GM23338 (cell line): ENCODE measurements at regions not wholly inside any gene's neighbourhood (a gene's known extent, or its start where the extent isn't known, plus 50 kb on each side); places are given as distances from the start of the nearest gene placed in this dataset.

ENCODE experiments used
- ATAC-seq: fragments of 200-7000 bp; cut with Tn5 transposase; 3 replicates; pipeline ENCODE4 v1.9.1; 2020
- DNase-seq: peaks from one replicate; pipeline ENCODE4 v3.0.0-alpha.2; 2015; ENCODE audit warnings: low spot score
- H2AFZ ChIP-seq: fragments of 200-600 bp; sonication (generic); 2 replicates; pipeline ENCODE4 v1.8.0; 2016; ENCODE audit warnings: antibody characterized with exemption, mild to moderate bottlenecking, moderate library complexity
- H3F3A ChIP-seq: fragments of 200-600 bp; sonication (generic); replicated peaks from 2 replicates; pipeline ENCODE4 v1.8.0; 2017; ENCODE audit warnings: antibody characterized with exemption, mixed run types, low read depth
- H3K27ac ChIP-seq: fragments of 200-600 bp; sonication (generic); 2 replicates; pipeline ENCODE4 v1.6.1; 2016; ENCODE audit warnings: low read depth
- H3K27me3 ChIP-seq: fragments of 200-600 bp; sonication (generic); 2 replicates; pipeline ENCODE4 v1.8.0; 2016; ENCODE audit warnings: mild to moderate bottlenecking, mixed run types, moderate library complexity; ENCODE audit not compliant: insufficient read depth
- H3K36me3 ChIP-seq: fragments of 200-600 bp; sonication (generic); 2 replicates; pipeline ENCODE4 v1.8.0; 2016; ENCODE audit warnings: mild to moderate bottlenecking; ENCODE audit not compliant: insufficient read depth
- H3K4me1 ChIP-seq: fragments of 200-600 bp; sonication (generic); 2 replicates; pipeline ENCODE4 v1.8.0; 2016; ENCODE audit warnings: mild to moderate bottlenecking, moderate library complexity; ENCODE audit not compliant: insufficient read depth
- H3K4me2 ChIP-seq: fragments of 200-600 bp; sonication (generic); 2 replicates; pipeline ENCODE4 v1.7.1; 2017; ENCODE audit warnings: mixed run types
- H3K4me3 ChIP-seq: fragments of 200-600 bp; sonication (generic); 2 replicates; pipeline ENCODE4 v1.6.1; 2016; ENCODE audit warnings: mixed run types
- H3K79me2 ChIP-seq: fragments of 200-600 bp; sonication (generic); replicated peaks from 2 replicates; pipeline ENCODE4 v1.8.0; 2017; ENCODE audit warnings: mild to moderate bottlenecking; ENCODE audit not compliant: insufficient read depth
- H3K9me2 ChIP-seq: fragments of 200-600 bp; sonication (generic); 2 replicates; pipeline ENCODE4 v1.8.0; 2017; ENCODE audit not compliant: insufficient read depth
- H4K20me1 ChIP-seq: fragments of 200-600 bp; sonication (generic); replicated peaks from 2 replicates; pipeline ENCODE4 v1.8.0; 2017; ENCODE audit warnings: mild to moderate bottlenecking; ENCODE audit not compliant: insufficient read depth
- H3K27ac Mint-ChIP-seq: 2 replicates; pipeline ENCODE4 v1.8.0; 2020; ENCODE audit warnings: inconsistent platforms, mild to moderate bottlenecking, moderate library complexity, mixed read lengths
- H3K27me3 Mint-ChIP-seq: 3 replicates; pipeline ENCODE4 v1.8.0; 2022; ENCODE audit warnings: low read depth, mild to moderate bottlenecking, moderate library complexity, mixed read lengths, inconsistent platforms; ENCODE audit not compliant: insufficient read depth, poor library complexity
- H3K36me3 Mint-ChIP-seq: 3 replicates; pipeline ENCODE4 v1.8.0; 2021; ENCODE audit warnings: low read depth, mild to moderate bottlenecking, inconsistent platforms, moderate library complexity, mixed read lengths
- H3K4me1 Mint-ChIP-seq: 3 replicates; pipeline ENCODE4 v1.8.0; 2020; ENCODE audit warnings: mild to moderate bottlenecking, inconsistent platforms, mixed read lengths
- H3K4me3 Mint-ChIP-seq: 3 replicates; pipeline ENCODE4 v1.8.0; 2021; ENCODE audit warnings: moderate library complexity, mild to moderate bottlenecking, inconsistent platforms, mixed read lengths
- H3K9me3 Mint-ChIP-seq: 3 replicates; pipeline ENCODE4 v1.8.0; 2020; ENCODE audit warnings: moderate library complexity, mild to moderate bottlenecking, inconsistent platforms, mixed read lengths
- CREB1 ChIP-seq: fragments of 250-450 bp; sonication (Bioruptor Pico); IDR thresholded peaks from 2 replicates; pipeline ENCODE4 v1.5.0; 2020; ENCODE audit warnings: low read depth, mild to moderate bottlenecking, moderate library complexity
- CTCF ChIP-seq, 2 experiments: fragments of 200-600 bp in 1 of 2; sonication (generic) in 1 of 2; conservative IDR thresholded peaks; 2 replicates each; pipeline versions ENCODE4 v1.5.1 to v1.6.1; 2016 to 2017; ENCODE audit warnings: antibody characterized with exemption in 2 of 2, low read depth in 2 of 2, mild to moderate bottlenecking in 2 of 2, moderate library complexity in 1 of 2
- EZH2 ChIP-seq: fragments of 200-600 bp; sonication (generic); IDR thresholded peaks from one replicate; pipeline ENCODE4 v1.8.0; 2017; ENCODE audit warnings: antibody characterized with exemption, mild to moderate bottlenecking, low read depth; ENCODE audit not compliant: unreplicated experiment
- EZH2phosphoT487 ChIP-seq: fragments of 200-600 bp; sonication (generic); IDR thresholded peaks from one replicate; pipeline ENCODE4 v1.8.1; 2018; ENCODE audit warnings: antibody characterized with exemption; ENCODE audit not compliant: unreplicated experiment
- POLR2AphosphoS5 ChIP-seq: IDR thresholded peaks from 2 replicates; pipeline ENCODE4 v1.6.1; 2016; ENCODE audit warnings: antibody characterized with exemption, low read depth
- ZNF114 ChIP-seq: fragments of 250-450 bp; sonication (Bioruptor Pico); IDR thresholded peaks from 2 replicates; pipeline ENCODE4 v1.5.0; 2020; ENCODE audit warnings: mild to moderate bottlenecking, moderate library complexity
- ZNF331 ChIP-seq: fragments of 250-450 bp; sonication (Bioruptor Pico); IDR thresholded peaks from 2 replicates; pipeline ENCODE4 v1.5.0; 2020; ENCODE audit warnings: low read depth, mild to moderate bottlenecking, moderate library complexity
- ZNF462 ChIP-seq: fragments of 250-450 bp; sonication (Bioruptor Pico); IDR thresholded peaks from 2 replicates; pipeline ENCODE4 v1.5.0; 2020; ENCODE audit warnings: mild to moderate bottlenecking, moderate library complexity
- TF ChIP-seq, protein P1 (sequence below): IDR thresholded peaks from 2 replicates; pipeline ENCODE4 v1.6.1; 2016; ENCODE audit warnings: antibody characterized with exemption

DNA sequence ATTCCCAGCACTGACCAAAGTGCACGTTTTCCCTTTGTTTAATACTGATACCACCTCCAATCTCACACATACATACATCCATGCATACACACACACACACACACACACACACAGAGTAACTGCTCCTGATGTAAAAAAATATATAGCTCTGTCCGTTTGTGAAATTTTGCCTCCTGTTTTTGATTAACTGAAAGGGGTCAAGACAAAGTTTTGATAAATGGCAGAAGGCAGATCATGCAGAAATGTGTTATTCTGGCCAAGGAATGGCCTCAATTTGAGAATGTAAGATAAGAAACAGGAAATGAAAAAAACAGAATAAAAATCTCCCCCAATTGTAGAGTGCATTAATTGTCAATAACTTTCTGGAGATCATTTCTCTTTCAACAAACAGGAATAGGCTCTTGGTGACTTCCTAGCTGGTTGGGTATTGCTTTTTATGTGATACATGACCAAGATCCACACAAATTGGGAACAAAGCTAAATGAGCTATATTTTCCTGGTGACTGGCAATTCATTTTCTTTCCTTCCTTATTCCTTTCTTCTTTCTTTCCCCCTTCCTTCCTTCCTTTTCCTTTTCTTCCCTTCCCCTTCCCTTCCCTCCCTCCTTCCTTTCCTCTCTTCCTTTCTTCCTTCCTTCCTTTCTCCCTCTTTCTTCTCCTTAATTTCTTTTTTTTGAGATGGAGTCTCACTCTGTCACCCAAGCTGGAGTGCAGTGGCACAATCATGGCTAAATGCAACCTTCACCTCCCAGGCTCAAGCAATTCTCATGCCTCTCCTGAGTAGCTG, 88.9 kb upstream of the PMAIP1 start:
- H3K27ac Mint-ChIP-seq, result no peak overlapping the region
- Histone ChIP-seq H3K79me2 (no peaks in the 10 kb centered on the region), H3K36me3 (no peaks in the 10 kb centered on the region), H3F3A (no peaks in the 10 kb centered on the region), H3K27ac (no peak overlapping the region), H3K4me3 (no peak overlapping the region), H3K4me2 (no peak overlapping the region), H2AFZ (no peak overlapping the region), H3K4me1 (no peaks in the 10 kb centered on the region), H3K27me3 (no peaks in the 10 kb centered on the region), H3K9me2 (no peaks in the 10 kb centered on the region), H4K20me1 (no peaks in the 10 kb centered on the region)
- no peak overlapping the region for H3K4me3 Mint-ChIP-seq
- TF ChIP-seq ZNF331 (CRISPR knock-in tag), result no peak
- no peak for TF ChIP-seq ZNF114 (CRISPR knock-in tag)
- TF ChIP-seq EZH2, result no peak
- TF ChIP-seq EZH2phosphoT487, result no peak
- TF ChIP-seq CREB1 (CRISPR knock-in tag), result no peak
- TF ChIP-seq, protein P1, sequence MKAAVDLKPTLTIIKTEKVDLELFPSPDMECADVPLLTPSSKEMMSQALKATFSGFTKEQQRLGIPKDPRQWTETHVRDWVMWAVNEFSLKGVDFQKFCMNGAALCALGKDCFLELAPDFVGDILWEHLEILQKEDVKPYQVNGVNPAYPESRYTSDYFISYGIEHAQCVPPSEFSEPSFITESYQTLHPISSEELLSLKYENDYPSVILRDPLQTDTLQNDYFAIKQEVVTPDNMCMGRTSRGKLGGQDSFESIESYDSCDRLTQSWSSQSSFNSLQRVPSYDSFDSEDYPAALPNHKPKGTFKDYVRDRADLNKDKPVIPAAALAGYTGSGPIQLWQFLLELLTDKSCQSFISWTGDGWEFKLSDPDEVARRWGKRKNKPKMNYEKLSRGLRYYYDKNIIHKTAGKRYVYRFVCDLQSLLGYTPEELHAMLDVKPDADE, result no peak
- ATAC-seq (no peak), DNase-seq (no peak)
- no peaks in the 10 kb centered on the region for H3K9me3 Mint-ChIP-seq
- no peaks in the 10 kb centered on the region for H3K36me3 Mint-ChIP-seq
- H3K4me1 Mint-ChIP-seq, result no peaks in the 10 kb centered on the region
- no peaks in the 10 kb centered on the region for H3K27me3 Mint-ChIP-seq

DNA sequence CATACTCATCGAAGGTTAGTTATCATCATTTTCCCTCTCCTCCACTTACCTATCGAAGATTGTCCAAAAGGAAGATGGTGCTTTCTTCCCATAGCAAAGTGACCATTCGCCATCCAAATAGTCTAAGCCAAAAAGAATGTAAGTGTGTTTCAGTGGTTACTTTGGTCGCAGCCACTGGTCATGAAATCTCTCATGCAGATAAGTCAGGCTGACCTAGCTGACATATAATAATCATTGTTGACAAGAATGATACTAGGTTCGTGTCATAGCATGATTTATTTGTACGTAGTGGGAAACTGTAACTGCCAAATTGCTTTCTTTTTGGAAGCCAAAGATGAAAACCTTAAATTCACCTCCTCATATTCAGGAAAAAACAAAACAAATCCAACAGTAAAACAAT, 89.6 kb upstream of the PMAIP1 start:
- DNase-seq, result no peak
- no peaks in the 10 kb centered on the region for H3K79me2 ChIP-seq
- no peaks in the 10 kb centered on the region for H3K27me3 Mint-ChIP-seq

More for the DNA sequence above, 89.6 kb upstream of the PMAIP1 start:
- Mint-ChIP-seq H3K36me3 (no peaks in the 10 kb centered on the region), H3K9me3 (no peaks in the 10 kb centered on the region), H3K4me1 (no peaks in the 10 kb centered on the region), H3K27ac (no peak overlapping the region), H3K4me3 (no peak overlapping the region)
- H3K36me3 ChIP-seq, result no peaks in the 10 kb centered on the region
- H3K4me3 ChIP-seq, result no peak overlapping the region
- TF ChIP-seq, protein P1, result no peak
- TF ChIP-seq CREB1 (CRISPR knock-in tag), result no peak
- no peak for TF ChIP-seq ZNF462
- TF ChIP-seq EZH2, result no peak
- TF ChIP-seq POLR2AphosphoS5, result no peak
- TF ChIP-seq CTCF (conservative IDR thresholded peaks at IDR 0.05; ENCODE audit: low read depth in 2 of 2), result no peak
- no peaks in the 10 kb centered on the region for H4K20me1 ChIP-seq
- H3F3A ChIP-seq, result no peaks in the 10 kb centered on the region
- no peak overlapping the region for H3K27ac ChIP-seq
- no peaks in the 10 kb centered on the region for H3K27me3 ChIP-seq
- no peak overlapping the region for H3K4me2 ChIP-seq
- no peaks in the 10 kb centered on the region for H3K4me1 ChIP-seq
- H3K9me2 ChIP-seq, result no peaks in the 10 kb centered on the region
- no peak for ATAC-seq
- H2AFZ ChIP-seq, result no peak overlapping the region
